NCI-H1930 (cell line): ENCODE measurements at regions not wholly inside any gene's neighbourhood (a gene's known extent, or its start where the extent isn't known, plus 50 kb on each side); places are given as distances from the start of the nearest gene placed in this dataset.
"Not testable (repeated sequence)": the region's sequence is repeated elsewhere in the genome, so short reads cannot be mapped to it uniquely, and the experiment has no call there.

Experiments used
- DNase-seq, 2 experiments: peaks; one replicate each; lab custom pipeline; 2025; lab: John Stamatoyannopoulos, UW

DNA sequence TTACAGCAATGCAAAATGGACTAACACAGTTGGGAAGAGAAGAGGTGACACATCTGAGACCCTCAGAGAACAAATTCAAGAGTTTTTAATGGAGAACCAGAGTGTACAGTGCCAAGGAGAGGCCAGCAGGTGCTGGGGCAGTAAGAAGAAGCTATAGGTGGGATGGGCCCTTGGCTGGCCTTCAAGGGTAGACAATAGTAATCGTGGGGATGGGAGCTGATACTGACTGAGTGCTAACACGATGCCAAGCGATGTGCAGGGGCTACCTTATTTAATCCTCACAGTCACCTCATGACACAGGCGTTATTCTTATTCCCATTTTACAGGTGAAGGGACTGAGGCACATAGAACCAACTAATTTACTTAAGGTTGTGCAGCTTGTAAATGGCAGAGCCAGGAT, 131.9 kb upstream of the ID2 start:
- DNase-seq = no peak

DNA sequence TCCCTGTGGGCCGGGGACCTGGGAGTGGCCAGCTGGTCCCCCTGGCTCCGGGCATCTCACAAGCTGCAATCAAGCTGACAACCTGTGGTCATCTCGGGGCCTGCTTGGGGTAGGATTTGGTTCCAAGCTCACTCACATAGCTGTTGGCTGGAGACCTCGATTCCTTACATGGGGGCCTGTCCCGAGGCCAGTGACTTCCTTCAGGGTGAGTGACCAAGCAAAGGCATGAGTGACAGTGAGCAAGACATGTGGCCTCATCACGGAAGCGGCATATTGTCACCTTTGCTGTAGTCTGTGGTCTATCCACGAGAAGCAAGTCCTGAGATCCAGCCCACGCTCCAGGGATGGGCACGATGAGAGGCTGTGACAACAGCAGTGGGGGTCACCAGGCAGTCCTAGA, 131.4 kb upstream of the ID2 start:
- DNase-seq = no peak

DNA sequence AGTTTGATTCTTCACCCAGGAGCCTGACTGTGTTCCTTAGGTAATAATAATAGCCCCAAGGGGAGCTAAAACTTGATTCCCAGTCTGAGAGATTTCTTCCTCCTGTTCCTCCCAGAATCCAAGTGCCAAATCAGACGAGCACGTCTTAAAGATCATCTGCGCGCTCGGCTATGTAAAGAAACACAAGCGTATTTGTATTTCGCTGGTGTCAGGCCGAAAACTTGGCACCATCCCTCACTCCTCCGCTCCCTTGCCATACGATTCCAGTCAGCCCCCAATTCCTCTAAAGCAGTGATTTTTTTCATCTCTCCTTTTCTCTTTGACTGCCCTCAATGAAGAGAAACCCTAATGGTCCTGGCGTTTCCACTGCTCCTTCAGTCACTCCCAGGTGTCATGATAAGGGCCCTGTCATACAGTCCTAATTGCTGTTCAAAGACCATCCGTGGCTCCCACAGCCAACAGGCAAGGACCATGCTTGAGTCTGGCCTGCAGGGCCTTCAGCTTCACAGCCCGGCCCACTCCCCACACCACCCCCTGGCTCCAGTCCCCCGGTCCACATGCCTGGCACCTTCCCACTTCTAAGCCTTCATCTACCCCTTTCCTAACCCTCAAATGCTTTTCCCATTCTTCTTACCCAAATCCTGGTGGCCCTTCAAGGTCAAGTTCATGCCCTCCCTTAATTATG, 130.8 kb upstream of the ID2 start:
- DNase-seq = no peak

DNA sequence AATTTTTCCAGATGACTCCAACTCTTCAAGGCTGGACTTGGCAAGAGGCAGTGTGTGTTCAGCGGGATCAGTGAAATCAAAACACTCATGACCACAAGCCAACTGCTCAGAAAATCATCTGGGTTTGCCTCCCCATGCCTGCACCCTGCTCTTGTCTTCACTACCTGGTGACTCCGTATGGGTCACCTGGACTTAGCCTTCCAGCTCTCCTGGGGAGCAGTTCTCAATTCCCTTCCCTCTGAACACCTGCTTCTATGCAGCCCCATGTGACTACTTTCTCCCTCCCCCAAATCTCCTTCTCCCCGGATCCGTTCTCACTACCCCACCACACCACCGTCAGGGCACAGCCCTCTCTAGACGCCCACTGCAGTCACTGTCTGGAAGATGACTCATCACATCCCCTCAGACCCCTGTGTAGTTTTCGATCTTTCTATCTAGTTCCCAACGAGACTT, 130.2 kb upstream of the ID2 start:
- no peak for DNase-seq

DNA sequence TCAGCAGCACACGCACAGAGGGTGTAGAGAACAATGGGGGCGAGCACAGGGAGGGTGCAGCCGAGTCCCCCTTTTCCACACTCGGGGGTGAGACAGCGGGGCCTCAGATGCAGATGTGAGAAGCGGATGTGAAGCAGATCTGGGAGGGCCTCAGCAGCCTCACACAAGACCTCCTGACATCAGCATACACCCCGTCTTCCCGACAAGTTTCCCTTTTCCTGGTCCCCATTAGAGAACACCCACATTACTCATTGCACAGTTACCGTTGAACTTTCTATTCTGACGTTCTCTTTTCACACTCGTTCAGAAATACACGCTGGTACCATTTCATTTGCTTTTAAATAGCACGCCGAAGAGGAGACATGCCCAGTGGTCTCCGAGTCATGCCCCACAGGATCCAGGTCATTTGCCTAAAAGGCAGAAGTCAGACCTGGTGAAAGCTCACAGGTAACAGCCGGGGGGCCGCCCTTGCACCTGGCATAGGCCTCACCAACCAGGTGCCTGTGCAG, 129.5 kb upstream of the ID2 start:
- no peak for DNase-seq

DNA sequence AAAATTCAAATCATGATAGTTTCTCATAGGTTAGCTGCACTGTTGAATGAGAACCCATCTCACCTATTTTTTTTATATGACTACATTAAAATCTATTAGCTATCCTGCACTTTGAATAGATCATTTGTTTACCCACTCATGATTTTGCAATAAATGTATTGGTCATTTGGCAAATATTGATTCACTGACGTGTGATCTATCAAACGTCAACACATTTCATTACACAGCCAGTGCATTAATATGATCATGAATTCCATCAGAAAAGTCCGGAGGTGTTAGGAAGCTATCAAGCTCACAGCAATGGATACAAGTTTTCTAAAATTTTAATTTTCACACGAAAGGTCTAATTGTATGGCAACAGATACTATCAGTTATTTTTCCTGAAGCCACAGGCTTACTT, 128.2 kb upstream of the ID2 start:
- DNase-seq = no peak

DNA sequence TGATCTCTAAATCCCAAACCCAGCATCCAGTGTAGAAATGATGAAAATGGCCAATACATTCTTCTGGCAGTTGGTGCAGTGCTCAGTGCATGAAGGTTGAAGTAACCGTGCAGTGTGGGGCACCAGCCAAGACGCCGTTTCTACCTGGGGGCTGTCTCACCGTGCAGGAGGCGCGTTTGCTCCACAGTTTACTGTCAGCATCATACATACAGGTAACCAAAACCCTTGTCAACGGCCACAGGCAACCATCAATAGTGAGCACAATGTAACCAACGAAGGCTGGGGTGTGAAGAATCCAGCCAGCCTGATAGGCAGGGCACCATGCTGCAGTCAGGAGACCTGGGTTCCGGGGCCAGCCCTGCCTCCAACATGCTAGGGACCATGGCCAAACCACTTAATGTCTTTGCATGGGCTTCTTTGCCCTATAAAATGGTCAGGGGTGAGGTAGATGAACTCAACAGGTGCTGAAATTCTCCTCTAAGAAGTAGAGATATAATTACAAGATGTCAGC, 127.5 kb upstream of the ID2 start:
- no peak for DNase-seq

DNA sequence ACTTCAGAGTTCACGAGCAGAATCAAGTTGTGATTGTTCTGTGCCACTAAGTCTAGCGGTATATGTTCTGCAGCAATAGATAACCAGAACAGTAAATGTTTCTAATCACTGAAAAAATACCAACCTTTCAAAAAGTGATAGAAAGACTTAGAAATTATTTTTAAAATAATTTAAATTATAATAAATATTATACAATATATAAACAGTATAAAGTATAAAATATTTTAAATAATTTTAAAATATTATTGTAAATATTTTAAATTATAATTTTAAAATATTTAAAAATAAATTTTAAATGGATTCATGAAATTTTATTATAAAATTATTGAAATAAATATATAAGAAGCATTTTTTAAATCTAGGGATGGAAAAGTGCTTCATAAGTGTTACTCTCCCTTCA, 126.3 kb upstream of the ID2 start:
- no peak for DNase-seq

DNA sequence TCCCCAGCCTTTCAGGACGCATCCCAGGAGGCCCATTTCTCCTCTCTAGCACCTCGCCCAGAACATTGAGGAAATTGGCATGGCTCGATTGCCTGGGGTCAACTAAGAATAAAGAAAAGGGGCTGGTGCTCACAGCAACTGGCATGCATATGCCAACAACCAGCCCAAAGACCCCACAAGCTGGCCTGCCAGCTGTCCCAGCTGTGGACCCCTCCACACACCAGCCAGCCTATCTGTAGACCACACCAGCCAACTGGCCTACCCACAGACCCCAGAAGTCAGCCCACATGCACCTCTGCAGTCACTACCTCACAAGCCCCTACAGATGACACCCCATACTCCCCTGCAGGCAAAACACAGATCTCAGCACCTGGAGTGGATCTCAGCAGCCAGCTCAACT, 123.8 kb upstream of the ID2 start:
- no peak for DNase-seq

DNA sequence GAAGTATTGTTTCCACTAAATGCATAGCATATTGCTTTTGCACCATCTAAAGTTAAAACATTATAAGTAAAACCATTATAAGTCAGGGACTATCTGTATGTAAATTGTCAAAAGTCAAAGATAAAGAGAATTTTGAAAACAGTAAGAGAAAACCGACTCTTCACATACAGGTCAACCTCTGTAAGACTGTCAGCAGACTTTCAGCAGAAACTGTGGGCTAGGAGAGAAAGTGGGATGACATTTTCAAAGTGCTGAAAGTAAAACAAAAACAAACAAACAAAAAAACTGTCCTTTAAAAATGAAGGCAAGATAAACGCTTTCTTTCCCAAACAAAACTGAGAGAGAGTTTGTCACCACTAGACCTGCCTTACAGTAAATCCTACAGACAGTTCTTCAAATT, 122.9 kb upstream of the ID2 start:
- DNase-seq = no peak

DNA sequence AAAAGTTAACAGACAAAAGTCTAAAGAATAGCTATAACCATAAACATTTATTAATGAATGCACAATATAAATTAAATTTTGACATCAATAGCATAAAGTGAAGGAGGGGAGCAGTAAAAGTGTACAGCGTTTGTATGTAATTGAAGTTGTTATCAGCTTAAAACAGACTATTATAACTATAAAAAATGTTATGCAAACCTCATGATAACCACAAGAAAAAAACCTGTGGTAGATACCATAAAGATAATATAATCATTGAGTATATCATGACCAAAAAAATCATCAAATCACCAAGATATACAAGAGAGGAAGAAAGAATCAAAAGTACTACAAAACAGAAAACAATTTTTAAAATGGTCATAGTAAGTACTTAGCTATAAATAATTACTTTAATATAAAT, 122.1 kb upstream of the ID2 start:
- no peak for DNase-seq

DNA sequence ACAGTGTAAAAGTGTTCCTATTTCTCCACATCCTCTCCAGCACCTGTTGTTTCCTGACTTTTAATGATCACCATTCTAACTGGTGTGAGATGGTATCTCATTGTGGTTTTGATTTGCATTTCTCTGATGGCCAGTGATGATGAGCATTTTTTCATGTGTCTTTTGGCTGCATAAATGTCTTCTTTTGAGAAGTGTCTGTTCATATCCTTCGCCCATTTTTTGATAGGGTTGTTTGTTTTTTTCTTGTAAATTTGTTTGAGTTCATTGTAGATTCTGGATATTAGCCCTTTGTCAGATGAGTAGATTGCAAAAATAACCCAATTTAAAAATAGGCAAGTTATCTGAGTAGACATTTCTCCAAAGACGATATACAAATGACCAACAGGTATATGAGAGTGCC, 120.2 kb upstream of the ID2 start:
- DNase-seq = not testable (repeated sequence)

DNA sequence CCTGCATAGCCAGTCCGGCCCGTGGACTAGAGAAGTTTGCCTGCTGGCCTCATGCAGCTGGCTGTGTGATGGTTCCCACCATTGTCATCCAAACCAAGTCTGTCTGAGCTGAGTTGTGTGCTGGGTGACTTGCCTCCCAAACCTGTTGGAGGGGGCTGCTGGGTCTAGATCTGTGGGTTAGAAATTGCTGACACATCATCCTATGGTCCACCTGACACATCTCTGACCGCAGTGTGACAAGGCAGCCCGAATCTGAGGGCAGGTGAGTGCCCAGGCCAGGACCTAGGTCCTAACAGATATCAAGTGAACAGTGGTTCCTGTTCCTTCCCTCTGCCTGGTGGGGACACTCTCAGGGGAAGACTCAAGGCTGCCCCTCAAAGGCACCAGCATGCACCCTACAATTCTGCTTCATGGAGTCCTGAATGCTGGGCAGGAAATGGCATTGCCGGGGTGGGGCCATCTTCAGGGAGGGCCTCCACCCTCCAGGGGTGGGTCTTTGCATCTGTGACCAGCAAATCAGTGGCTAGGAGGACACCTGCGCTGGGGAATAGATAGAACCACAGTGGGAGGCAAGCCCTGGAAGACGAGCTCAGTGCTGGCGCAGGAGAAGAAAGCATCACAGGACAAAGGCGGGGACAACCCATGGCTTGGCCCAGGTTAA, 117.9 kb upstream of the ID2 start:
- DNase-seq = no peak

DNA sequence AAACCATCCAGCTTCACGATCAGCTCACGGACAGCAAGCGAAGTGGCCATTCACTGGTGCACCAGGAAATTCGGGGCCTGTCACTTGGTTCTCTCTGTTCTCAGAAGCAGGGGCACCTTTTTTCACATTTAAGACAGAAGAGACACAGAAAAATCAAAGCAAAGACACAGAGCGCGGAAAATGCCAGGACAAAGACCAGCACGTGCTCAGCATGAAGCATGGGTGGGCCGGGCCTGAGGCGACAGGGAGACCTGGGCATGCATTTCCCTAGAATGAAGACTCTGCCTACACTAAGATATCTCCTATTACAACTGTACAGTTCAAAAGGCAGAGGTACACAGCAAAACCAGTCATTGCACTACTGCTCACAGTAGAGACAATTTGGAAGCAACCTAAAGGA, 117.4 kb upstream of the ID2 start:
- no peak for DNase-seq

DNA sequence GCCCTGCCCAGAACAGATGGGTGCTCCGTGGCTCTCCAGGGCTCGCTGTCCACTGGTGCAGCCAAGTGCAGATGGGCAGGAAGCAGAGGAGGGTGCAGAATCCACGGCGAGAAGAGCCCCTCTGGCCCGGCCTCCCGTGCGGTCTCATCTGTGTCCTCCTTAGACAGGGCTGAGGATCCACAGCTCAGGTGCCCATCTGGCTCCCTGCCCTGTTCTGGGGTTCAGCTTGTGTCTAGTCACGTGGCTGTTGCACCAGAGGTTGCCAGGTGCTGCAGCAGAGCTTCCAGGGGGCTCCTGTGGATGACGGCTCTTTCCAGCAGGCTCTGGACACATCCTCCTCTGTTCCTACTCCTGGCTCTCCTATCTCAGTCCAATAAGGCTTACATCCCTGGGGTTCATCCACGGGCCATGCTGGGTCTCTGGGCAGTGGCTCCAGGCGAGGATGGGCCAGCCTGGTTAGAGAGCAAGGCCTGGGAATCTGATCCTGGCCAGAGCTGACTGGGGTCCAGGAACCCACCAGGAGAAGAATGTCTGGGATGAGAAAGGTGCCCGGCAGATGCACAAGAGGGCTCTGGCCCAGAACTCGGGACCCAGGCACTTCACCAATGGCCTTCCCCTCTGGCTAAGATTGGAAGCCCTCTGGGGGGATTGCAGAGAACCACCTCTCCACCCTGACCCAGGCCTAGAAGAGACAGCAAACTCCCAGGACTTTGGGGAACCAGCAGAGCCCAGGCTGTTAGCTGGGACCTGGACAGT, 116.3 kb upstream of the ID2 start:
- DNase-seq = no peak

DNA sequence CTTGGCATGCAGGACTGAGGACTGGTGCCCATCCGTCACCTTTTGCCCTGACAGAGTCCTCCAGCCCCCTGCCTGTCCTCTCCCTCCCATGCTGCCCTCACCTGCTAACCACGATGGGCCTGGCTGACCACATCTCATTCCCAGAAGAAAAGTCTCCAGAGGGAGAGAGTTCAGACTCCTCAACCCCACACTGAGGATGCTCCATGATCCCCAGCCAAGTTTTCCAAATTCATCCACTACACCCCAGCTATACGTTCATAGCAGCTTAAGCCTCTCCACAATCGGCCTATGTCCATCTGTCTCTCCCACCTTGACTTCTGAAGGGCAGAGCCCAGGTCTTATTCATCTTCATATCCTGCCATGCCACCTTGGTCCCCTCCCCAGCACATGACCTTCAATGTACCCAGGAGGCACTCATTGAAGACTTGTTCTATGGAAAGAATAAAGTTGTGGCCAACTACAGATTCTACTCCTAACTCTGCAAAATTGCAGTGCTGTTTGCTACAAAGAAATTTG, 115.6 kb upstream of the ID2 start:
- DNase-seq = no peak

DNA sequence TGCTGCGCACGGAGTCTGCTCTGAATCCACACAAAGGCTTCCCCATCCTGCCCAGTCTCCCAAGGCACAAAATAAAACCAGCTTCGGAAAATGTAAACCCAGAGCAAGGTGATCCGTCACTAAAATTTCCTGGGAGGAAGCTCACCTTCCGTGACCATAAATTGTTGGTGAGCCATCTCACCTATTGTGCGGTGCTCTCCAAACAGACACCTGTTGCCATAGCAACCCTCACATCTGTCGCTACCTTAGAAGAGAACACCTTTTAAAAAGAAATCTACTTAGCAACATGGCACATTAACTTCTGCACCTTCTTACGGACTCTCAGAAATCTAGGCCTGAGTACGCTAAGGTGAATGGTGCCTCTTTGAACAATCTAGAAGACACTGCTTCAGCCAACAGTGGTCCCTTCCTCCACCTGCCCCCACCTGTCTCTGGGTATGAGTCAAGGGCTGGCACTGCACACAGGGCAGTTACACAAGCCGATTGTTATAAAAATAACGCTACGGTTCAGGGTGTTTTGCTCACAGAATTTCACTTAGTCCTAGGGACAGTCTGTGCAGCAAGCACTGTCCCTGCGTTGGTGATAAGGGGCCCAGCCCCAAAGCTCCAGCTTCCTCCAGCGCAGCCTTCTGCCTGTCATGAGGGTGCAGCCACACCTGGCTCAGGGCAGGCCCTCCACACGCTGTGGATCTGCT, 114.9 kb upstream of the ID2 start:
- DNase-seq = no peak

DNA sequence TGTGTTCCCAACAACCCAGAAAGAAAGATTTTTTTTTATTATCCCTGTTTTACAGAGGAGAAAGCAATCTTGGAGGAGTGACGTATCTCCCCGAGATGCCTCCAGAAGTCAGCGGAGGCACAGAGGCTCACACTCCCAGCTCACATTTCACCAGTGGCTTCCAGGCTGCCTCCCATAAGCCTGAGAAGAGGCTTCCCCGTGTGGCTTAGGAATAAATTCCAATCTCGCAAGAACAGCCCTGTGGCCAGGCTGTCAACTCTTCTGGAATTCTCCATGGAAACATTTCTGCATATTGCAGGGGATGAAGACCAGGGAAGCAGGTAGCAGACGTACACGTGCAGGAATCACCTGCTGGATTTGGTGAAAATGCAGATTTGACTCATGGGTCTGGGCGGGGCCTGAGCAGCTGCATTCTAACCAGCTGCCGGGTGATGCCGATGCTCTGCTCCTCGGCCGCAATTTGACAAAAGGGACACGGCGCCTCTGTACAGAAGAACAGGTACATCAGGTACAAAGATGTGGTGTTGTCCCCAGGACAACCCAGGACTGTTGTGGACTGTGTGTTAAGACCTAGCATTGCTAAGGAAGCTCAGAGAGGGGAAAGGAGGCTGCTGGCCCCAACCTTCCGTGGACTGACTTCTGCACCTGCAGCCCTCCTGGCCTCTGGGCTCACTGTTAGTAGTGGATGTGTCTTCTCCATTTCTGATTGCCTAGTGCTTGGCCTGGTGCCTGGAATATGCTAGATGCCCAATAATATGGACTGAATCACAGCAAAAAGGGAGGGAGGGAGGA, 114.2 kb upstream of the ID2 start:
- DNase-seq = no peak

DNA sequence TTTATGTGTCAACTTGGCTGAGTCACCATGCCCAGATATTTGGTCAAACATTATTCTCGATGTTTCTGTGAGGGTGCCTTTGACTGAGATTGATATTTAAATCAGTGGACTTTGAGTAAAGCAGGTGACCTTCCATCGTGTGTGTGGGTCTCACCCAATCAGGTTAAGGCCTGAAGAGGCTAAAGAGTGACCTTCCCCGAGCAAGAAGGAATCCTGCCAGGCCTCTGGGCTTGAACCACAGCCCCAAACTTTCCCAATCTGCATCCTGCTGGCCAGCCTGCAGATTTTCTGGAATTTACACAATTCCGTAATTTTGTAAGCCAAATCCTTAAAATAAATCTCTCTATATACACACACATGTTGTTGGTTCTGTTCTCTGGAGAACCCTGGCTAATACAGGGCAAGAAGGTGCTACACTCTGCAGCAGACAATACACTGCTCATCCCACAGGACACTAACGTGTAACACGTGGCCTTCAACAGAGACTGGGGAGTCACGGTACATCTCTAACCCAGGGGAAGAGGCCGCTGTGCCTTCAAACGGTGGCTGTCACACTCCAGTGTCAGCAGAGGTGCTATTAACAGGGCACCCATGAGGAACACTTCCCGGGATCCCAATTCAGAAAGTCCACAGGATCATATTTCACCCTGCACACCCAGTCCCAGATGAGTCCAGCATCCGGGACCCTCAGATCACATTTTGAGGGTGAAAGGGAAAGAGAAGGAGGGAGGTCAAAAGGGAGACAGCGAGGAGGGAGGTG, 113.1 kb upstream of the ID2 start:
- DNase-seq = no peak

DNA sequence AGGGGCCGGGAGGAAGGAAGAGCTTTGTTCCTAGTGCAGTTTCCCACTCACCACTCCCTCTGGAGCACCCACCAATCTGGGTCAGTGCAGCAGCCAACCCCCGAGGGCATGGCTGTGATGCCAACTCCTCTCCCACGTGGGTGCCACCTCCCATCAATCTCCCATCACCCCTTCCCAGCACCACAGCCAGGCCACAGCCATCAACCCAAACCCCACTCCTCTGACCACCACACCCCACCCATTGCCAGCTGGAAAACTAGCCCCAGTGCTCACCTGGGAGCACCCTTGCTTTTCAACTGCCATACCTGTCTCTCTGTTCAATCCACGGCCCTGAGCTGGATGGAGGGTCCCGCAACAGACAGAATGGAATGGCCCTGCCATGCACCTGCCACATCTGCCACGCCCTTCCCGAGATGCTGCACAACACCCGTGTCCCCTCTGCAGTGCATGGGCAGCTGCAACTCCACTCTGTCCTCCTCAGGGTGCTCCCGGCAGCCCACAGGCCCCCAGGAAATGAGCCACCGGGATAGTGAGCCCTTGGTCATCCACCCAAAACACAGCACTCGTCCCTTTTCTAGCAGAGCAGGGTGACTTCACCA, 112.4 kb upstream of the ID2 start:
- DNase-seq = no peak
